IPS DF 19.7 (cell line): ENCODE measurements at regions not wholly inside any gene's neighbourhood (a gene's known extent, or its start where the extent isn't known, plus 50 kb on each side); places are given as distances from the start of the nearest gene placed in this dataset.
"Not testable (repeated sequence)": the region's sequence is repeated elsewhere in the genome, so short reads cannot be mapped to it uniquely, and the experiment has no call there.

Experiments
- DNase-seq: peaks from one replicate; pipeline ENCODE4 v3.0.0-alpha.2; 2013; ENCODE audit warnings: low read depth, low spot score

GRCh38 chr2:53536583-53537361 lies 230.8 kb upstream of the CHAC2 start:
- no peak for DNase-seq

DNA sequence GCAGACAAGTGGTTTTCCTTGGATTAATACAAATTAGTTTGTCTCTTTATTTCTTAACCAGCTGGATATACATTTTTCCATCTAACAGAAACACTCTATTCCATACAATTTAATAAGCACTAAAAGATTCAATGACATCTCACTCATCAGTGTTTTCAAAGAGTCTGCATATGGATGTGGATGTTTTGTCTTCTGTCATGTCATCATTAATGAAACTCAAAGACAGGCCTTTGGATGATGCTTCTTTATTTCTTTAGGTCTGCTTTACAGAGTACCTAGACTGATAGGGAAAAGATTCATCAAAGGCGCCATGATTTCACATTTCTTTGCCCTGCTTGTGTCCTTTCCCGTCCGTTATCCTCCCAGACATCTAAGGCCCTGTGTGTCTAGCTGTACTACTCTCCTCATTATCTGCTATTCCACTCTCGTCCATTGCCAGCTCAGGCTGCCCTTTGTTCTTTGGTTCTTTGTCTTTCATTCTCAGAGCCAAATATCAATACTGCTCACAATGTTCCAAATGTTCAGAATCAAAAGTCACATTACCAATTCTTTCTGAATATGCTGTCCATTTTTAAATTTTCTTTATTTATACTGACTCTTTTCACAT lies 232.3 kb upstream of the CHAC2 start:
- no peak for DNase-seq

DNA sequence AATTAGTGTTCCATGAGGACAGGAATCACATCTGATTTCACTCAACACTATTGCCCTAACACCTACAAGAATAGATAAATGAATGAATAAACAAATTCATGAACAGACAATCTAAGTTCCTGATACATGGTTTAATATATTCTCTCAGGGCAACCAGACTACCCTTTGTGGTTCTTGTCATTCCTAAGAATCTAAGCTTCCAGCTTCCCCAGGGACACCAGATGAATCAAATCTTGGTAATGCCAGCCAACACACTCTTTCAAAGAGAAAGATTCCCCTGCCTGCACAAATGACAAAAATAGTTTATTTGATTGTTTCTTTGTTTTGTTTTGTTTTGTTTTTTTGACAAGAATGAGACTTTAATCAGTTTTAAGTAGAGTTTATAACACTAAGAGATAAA lies 237.5 kb upstream of the CHAC2 start:
- no peak for DNase-seq

DNA sequence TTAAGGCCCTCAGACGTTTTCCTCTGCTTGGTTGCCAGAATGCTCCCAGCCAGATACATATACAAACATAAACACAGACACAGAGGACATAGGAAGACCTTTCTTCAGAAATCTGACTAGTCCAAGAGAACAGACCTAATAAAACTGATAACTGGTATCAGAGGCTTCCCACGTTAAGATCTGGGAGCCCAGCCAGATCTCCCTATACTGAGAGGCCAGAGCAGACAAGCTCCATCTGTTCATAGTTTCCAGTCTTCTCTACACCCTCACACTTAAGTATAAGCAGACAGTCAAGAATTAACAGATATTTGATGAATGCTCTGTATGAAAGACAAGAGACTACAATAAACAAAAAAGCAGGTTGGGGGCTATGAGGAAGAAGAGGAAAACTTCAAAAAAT lies 240.5 kb upstream of the CHAC2 start:
- no peak for DNase-seq

- no peak for DNase-seq
Observed at GRCh38 chr2:53519918-53520841, 247.4 kb upstream of the CHAC2 start.

- no peak for DNase-seq
Observed at GRCh38 chr2:53517406-53517805, 250.2 kb upstream of the CHAC2 start.

- no peak for DNase-seq
Observed at GRCh38 chr2:53516650-53517049, 251.0 kb upstream of the CHAC2 start.

- DNase-seq: peak; percentile 30
Observed at GRCh38 chr2:53515435-53516332, 251.9 kb upstream of the CHAC2 start.

DNA sequence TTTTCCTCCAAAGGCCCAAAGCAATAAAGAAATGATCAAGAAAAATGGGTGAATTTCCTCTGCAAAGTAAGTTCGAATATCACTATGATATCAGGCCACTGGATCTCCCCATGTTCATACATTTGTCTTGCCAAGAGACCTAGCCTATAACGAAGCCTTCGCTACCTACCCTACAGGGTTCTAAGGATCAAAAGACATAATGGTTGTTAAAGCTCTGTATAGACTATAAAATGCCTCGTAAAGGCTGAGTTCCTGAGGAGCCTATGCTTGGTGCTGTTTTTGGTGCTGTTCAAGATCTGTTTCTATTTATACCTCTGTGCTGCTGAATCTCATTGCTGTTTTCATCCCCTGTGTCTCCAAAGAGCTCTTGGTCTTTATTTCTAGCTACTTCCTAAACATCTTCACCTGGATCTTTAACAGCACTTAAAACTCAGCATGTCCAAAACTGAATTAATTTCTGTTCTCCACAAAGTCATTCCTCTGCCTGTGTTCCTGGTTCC lies 254.4 kb upstream of the CHAC2 start:
- DNase-seq: no peak

DNA sequence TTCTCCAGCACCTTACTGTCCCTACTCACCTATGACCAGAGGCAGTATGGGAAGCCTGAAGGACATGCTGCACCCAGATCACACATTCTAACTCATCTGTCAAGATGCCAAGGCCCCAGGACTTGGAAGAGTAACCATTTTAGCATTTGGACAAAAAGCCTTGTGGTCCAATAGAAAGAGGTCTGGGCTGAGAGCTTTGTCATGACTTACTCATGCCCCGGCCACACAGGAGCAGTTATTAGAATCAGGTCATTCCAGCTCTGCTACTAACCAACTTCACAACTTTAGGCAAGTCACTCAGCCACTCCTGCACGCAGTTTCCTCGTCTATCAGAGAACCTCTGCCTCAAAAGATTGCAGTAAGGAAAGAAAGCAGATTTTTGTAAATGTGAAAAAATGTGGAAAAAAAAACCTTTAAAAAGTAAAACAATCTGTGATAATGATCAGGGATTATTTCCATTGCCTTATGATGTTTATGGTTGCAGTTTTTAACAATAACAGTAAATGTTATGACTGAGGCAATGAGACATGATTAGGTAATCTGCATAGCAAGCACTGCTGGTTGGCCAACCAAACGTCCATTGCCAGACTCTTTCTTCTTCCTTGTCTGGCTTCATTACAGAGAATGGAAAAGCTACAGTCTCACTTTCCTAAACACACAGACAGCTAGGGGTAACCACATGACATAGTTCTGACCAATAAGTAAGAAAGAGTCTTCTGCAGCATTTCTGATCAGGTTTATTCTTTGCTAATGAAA lies 255.4 kb upstream of the CHAC2 start:
- DNase-seq: no peak

DNA sequence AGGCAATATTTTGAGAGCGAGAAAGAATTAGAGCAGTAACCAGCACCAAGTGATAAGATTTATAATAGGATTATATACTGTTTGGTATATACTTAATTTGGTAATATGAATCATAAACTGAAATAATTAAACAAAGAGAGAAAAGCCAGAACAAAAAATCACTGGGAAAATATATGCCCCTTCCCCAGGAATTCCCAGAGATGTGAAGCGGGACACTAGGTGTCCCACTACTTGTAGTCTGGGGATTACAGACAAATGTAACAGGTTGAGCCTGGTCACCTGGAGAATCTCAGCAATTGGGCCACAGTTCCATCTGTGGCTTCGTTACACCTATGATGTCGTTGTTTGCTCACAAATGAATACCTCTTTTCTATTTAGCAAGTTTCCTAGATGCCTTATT lies 256.1 kb upstream of the CHAC2 start:
- DNase-seq: no peak

GRCh38 chr2:53510401-53510800 lies 257.2 kb upstream of the CHAC2 start:
- no peak for DNase-seq

DNA sequence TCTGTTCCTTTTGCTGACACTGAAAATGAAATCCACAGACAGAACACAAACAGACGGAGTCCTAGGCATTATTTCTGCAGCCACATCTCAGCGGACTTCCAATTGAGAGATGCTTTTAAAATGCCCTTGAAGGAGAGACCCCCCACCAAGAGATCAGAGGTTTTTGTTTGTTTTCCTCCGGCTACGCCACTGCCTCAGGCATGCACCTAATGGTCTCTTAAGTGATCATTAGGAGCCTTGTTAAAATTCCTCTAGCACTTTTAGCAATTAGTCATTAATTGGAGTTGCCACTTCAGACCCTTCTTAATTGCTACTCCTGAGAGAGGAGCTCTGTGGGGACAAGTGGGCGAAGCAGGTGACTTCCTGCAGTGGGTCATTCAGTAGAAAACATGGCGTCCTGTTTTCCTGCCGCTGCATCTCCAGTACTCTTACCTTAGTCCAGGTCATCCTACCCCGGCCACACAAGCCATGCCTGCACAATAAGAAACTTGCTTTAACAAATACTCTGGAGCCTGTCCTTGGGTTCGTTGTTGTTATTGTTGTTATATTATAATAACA lies 257.7 kb upstream of the CHAC2 start:
- DNase-seq: no peak

GRCh38 chr2:53508667-53509066 lies 258.9 kb upstream of the CHAC2 start:
- DNase-seq: no peak

DNA sequence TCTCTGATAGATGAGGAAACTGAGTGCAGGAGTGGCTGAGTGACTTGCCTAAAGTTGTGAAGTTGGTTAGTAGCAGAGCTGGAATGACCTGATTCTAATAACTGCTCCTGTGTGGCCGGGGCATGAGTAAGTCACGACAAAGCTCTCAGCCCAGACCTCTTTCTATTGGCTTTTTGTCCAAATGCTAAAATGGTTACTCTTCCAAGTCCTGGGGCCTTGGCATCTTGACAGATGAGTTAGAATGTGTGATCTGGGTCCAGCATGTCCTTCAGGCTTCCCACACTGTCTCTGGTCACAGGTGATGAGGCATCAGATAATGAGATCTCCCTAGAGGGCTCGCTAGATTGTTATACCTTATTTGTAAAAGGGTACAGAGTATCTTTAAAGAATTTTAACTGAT lies 260.5 kb upstream of the CHAC2 start:
- DNase-seq: not testable (repeated sequence)

- no peak for DNase-seq
Observed at GRCh38 chr2:53505826-53506225, 261.8 kb upstream of the CHAC2 start.

- no peak for DNase-seq
Observed at GRCh38 chr2:53504507-53504906, 263.1 kb upstream of the CHAC2 start.

GRCh38 chr2:53500181-53500580 lies 267.4 kb upstream of the CHAC2 start:
- DNase-seq: no peak

- DNase-seq: no peak
Observed at GRCh38 chr2:53498210-53498609, 269.4 kb upstream of the CHAC2 start.

DNA sequence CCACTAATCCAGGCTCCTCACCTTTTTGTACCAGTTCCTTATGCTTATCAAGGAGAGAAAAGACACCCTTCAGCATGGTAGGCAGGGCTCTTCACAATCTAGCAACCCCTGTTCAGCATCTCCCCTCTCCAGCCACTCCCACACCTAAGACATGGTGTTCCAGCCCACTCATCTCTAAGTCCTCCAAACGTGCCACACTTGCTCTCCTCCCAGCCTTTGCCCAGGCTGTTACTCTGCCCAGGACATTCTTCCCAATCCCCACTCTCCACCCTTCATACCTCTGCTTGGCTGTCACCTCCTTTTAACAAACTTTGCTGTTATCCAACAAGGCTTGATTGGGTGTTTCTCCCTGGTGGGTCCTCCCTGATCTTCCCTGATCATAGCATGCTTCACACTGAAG lies 270.6 kb upstream of the CHAC2 start:
- DNase-seq: no peak
